Endodermal cell (in vitro differentiated cells): ENCODE measurements at regions not wholly inside any gene's neighbourhood (a gene's known extent, or its start where the extent isn't known, plus 50 kb on each side); places are given as distances from the start of the nearest gene placed in this dataset.

Experiments used
- DNase-seq: peaks from one replicate; pipeline ENCODE4 v3.0.0-alpha.2; 2017
- H3K27ac ChIP-seq: 2 replicates; pipeline ENCODE4 v1.5.1; 2013; ENCODE audit warnings: mild to moderate bottlenecking, low read depth, low read length, moderate library complexity
- H3K27me3 ChIP-seq: 2 replicates; pipeline ENCODE4 v1.6.1; 2013; ENCODE audit warnings: mild to moderate bottlenecking, low read length, moderate library complexity; ENCODE audit not compliant: insufficient read depth, control insufficient read depth, poor library complexity, severe bottlenecking
- H3K36me3 ChIP-seq: 2 replicates; pipeline ENCODE4 v1.7.0; 2013; ENCODE audit warnings: mild to moderate bottlenecking, low read length, moderate library complexity; ENCODE audit not compliant: control insufficient read depth, insufficient read depth
- H3K4me1 ChIP-seq: one replicate; pipeline ENCODE4 v1.7.0; 2013; ENCODE audit warnings: low read length; ENCODE audit not compliant: control insufficient read depth, insufficient read depth
- H3K4me3 ChIP-seq: 2 replicates; pipeline ENCODE4 v1.5.1; 2013; ENCODE audit warnings: mild to moderate bottlenecking, low read length, moderate library complexity
- H3K9ac ChIP-seq: 2 replicates; pipeline ENCODE4 v1.6.1; 2013; ENCODE audit warnings: mild to moderate bottlenecking, low read length, moderate library complexity; ENCODE audit not compliant: poor library complexity, severe bottlenecking; ENCODE audit errors: extremely low read depth
- H3K9me3 ChIP-seq: 2 replicates; pipeline ENCODE4 v1.6.1; 2013; ENCODE audit warnings: mild to moderate bottlenecking, low read length, moderate library complexity; ENCODE audit not compliant: control insufficient read depth
- H3K27ac Mint-ChIP-seq: 2 replicates; pipeline ENCODE4 v1.8.0; 2020; ENCODE audit warnings: mixed read lengths
- H3K27me3 Mint-ChIP-seq: 2 replicates; pipeline ENCODE4 v1.8.0; 2021; ENCODE audit warnings: mild to moderate bottlenecking, mixed read lengths; ENCODE audit not compliant: insufficient read depth
- H3K36me3 Mint-ChIP-seq: 2 replicates; pipeline ENCODE4 v1.8.0; 2020; ENCODE audit warnings: low read depth, mixed read lengths
- H3K4me1 Mint-ChIP-seq: 2 replicates; pipeline ENCODE4 v1.8.0; 2020; ENCODE audit warnings: mixed read lengths
- H3K4me3 Mint-ChIP-seq: 2 replicates; pipeline ENCODE4 v1.8.0; 2020; ENCODE audit warnings: mild to moderate bottlenecking, moderate library complexity, mixed read lengths
- H3K9me3 Mint-ChIP-seq: 2 replicates; pipeline ENCODE4 v1.8.0; 2020; ENCODE audit warnings: mild to moderate bottlenecking, mixed read lengths
- CTCF ChIP-seq: fragments of 200-600 bp; sonication (generic); conservative IDR thresholded peaks from 2 replicates; pipeline ENCODE4 v1.5.0; 2021; ENCODE audit warnings: antibody characterized with exemption, mild to moderate bottlenecking
- WGBS, 2 experiments: methylation state at CpG; one replicate each; pipeline versions ENCODE4 v1.1.5 to v1.1.7; 2013; ENCODE audit warnings: missing lambda C conversion rate in 2 of 2, mixed read lengths in 1 of 2; ENCODE audit not compliant: insufficient coverage in 1 of 2, insufficient read length in 1 of 2; 5-methylcytosine and 5-hydroxymethylcytosine counted together

GRCh38 chr7:80392229-80393169, 119.4 kb downstream of the GNAT3 start:
- Histone ChIP-seq H3K9ac (no peak overlapping the region), H3K27ac (no peak overlapping the region), H3K4me1 (no peaks in the 10 kb centered on the region), H3K4me3 (no peak overlapping the region), H3K36me3 (no peaks in the 10 kb centered on the region), H3K9me3 (peaks cover 8% of the 10 kb centered on the region), H3K27me3 (no peaks in the 10 kb centered on the region)
- no peaks in the 10 kb centered on the region for H3K27me3 Mint-ChIP-seq
- peaks cover 3% of the 10 kb centered on the region for H3K9me3 Mint-ChIP-seq
- no peak overlapping the region for H3K4me3 Mint-ChIP-seq
- no peaks in the 10 kb centered on the region for H3K36me3 Mint-ChIP-seq
- TF ChIP-seq CTCF: peak; percentile 74
- no peaks in the 10 kb centered on the region for H3K4me1 Mint-ChIP-seq
- 85 to 93% methylated on average over 2 to 4 of the region's 4 CpGs for WGBS, 2 experiments
- H3K27ac Mint-ChIP-seq: no peak overlapping the region
- DNase-seq: no peak

GRCh38 chr7:80387634-80388193, 124.2 kb downstream of the GNAT3 start:
- no peak for TF ChIP-seq CTCF
- H3K4me1 Mint-ChIP-seq: peaks cover 2% of the 10 kb centered on the region
- Histone ChIP-seq H3K27ac (no peak overlapping the region), H3K4me1 (no peaks in the 10 kb centered on the region), H3K4me3 (no peak overlapping the region), H3K27me3 (no peaks in the 10 kb centered on the region), H3K36me3 (no peaks in the 10 kb centered on the region), H3K9me3 (peaks cover 8% of the 10 kb centered on the region), H3K9ac (no peak overlapping the region)
- H3K27ac Mint-ChIP-seq: no peak overlapping the region
- H3K4me3 Mint-ChIP-seq: no peak overlapping the region
- no peaks in the 10 kb centered on the region for H3K36me3 Mint-ChIP-seq
- no peaks in the 10 kb centered on the region for H3K27me3 Mint-ChIP-seq
- WGBS, 2 experiments: 92% methylated on average over 4 of the region's 4 CpGs; no CpG with 5 or more reads in 1 of the 2 experiments
- peaks cover 3% of the 10 kb centered on the region for H3K9me3 Mint-ChIP-seq
- DNase-seq: no peak

- no peaks in the 10 kb centered on the region for H3K27me3 Mint-ChIP-seq
- H3K9me3 Mint-ChIP-seq: peaks cover 2% of the 10 kb centered on the region
- no peaks in the 10 kb centered on the region for H3K36me3 Mint-ChIP-seq
- H3K27ac Mint-ChIP-seq: no peak overlapping the region
- H3K4me1 ChIP-seq: no peaks in the 10 kb centered on the region
- TF ChIP-seq CTCF: no peak
- H3K36me3 ChIP-seq: no peaks in the 10 kb centered on the region
- no peak overlapping the region for H3K4me3 Mint-ChIP-seq
- H3K9me3 ChIP-seq: peaks cover 8% of the 10 kb centered on the region
- H3K4me3 ChIP-seq: no peak overlapping the region
- no peak for DNase-seq
- 89 to 93% methylated on average over 3 of the region's 3 CpGs for WGBS, 2 experiments
- no peak overlapping the region for H3K9ac ChIP-seq
- peaks cover 2% of the 10 kb centered on the region for H3K4me1 Mint-ChIP-seq
- no peaks in the 10 kb centered on the region for H3K27me3 ChIP-seq
- no peak overlapping the region for H3K27ac ChIP-seq
Observed at GRCh38 chr7:80386686-80387085, 125.2 kb downstream of the GNAT3 start.
